Transverse colon (tissue), 4 donors: ENCODE measurements at regions not wholly inside any gene's neighbourhood (a gene's known extent, or its start where the extent isn't known, plus 50 kb on each side); places are given as distances from the start of the nearest gene placed in this dataset.

Experiments used
- CTCF ChIP-seq, 5 experiments: fragments of 200-600 bp in 3 of 5; fragments of 450-650 bp in 2 of 5; sonication (generic) in 3 of 5; IDR thresholded peaks; 1 replicate in 2 of 5; 2 replicates in 3 of 5; pipeline ENCODE4 v1.5.1; 2016 to 2017; ENCODE audit warnings: antibody characterized with exemption in 5 of 5, inconsistent platforms in 3 of 5, mild to moderate bottlenecking in 2 of 5, moderate library complexity in 1 of 5
- EP300 ChIP-seq: sonication (generic); formaldehyde crosslinking; IDR thresholded peaks from one replicate; pipeline ENCODE4 v1.6.1; 2017; ENCODE audit warnings: antibody characterized with exemption, low read depth
- POLR2A ChIP-seq: fragments of 450-650 bp; IDR thresholded peaks from one replicate; pipeline ENCODE4 v1.6.1; 2016; ENCODE audit warnings: antibody characterized with exemption, mild to moderate bottlenecking, moderate library complexity
- POLR2AphosphoS5 ChIP-seq, 3 donors: sonication (generic); formaldehyde crosslinking; IDR thresholded peaks; one replicate each; pipeline ENCODE4 v1.6.1; 2016; ENCODE audit warnings: antibody characterized with exemption in 3 of 3

DNA sequence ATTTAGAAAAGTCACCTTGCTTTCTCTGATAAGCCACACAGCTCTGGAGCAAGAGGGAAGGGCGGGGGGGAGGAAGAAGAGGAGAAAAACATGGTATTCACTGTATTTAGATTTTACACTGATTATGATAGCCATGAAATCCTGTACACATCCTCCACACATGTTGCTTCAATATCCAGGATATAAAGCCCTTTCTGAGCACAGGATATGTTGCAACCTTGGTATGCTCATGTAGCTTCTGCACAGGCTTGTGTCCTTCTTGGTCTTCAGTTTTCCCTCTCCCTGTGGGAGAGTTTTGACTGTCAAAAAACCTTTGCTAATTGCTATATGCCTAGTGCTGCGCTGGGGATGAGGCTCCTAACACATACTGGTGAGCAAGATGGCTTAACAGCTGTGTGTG lies 61.9 kb upstream of the DAPP1 start:
- TF ChIP-seq POLR2A (no peak), CTCF (IDR thresholded peaks at IDR 0.05) (no peak), EP300 (no peak), POLR2AphosphoS5 (IDR thresholded peaks at IDR 0.05) (no peak)
